SK-N-SH (cell line): ENCODE measurements at regions not wholly inside any gene's neighbourhood (a gene's known extent, or its start where the extent isn't known, plus 50 kb on each side); places are given as distances from the start of the nearest gene placed in this dataset.

ENCODE experiments used
- CTCF ChIA-PET: fragments of 300-600, 350-600 bp; formaldehyde crosslinking; extraction: SDS; loops from one replicate; lab custom pipeline; 2021; lab: Yijun Ruan, JAX
- POLR2A ChIA-PET: fragments of 350-600 bp; sonication (Branson Sonifier 250); formaldehyde crosslinking; extraction: SDS; loops from one replicate; lab custom pipeline; 2020; ENCODE audit warnings: antibody characterized with exemption, inconsistent platforms; lab: Yijun Ruan, JAX
- DNase-seq: peaks from one replicate; pipeline ENCODE4 v3.0.0; 2012
- H2AFZ ChIP-seq: fragments of 200-600 bp; sonication (generic); 2 replicates; pipeline ENCODE4 v1.8.1; 2016; ENCODE audit warnings: antibody characterized with exemption, mild to moderate bottlenecking, low read depth
- H3F3A ChIP-seq: fragments of 200-600 bp; sonication (generic); replicated peaks from 2 replicates; pipeline ENCODE3; 2016; ENCODE audit warnings: antibody characterized with exemption, mild to moderate bottlenecking; ENCODE audit not compliant: insufficient read depth
- H3K27ac ChIP-seq, 2 experiments: fragments of 200-500 bp in 1 of 2; fragments of 200-600 bp in 1 of 2; sonication (Bioruptor generic) in 1 of 2; sonication (generic), shearing (Covaris generic) in 1 of 2; 2 replicates each; pipeline versions ENCODE4 v1.5.1 to v1.6.1; 2014 to 2016; ENCODE audit warnings: low read depth in 2 of 2, inconsistent platforms in 1 of 2, low read length in 1 of 2, mild to moderate bottlenecking in 1 of 2, mixed read lengths in 1 of 2
- H3K27me3 ChIP-seq: fragments of 200-600 bp; sonication (generic), shearing (Covaris generic); 2 replicates; pipeline ENCODE4 v1.6.1; 2016; ENCODE audit warnings: mixed run types; ENCODE audit not compliant: insufficient read depth
- H3K36me3 ChIP-seq, 2 experiments: fragments of 200-500 bp in 1 of 2; fragments of 200-600 bp in 1 of 2; sonication (Bioruptor generic) in 1 of 2; sonication (generic) in 1 of 2; replicated peaks in 1 of 2; 2 replicates each; pipeline versions ENCODE3 to v1.5.1; 2014 to 2016; ENCODE audit warnings: low read length in 1 of 2, mild to moderate bottlenecking in 1 of 2; ENCODE audit not compliant: insufficient read depth in 2 of 2, control insufficient read depth in 1 of 2
- H3K4me1 ChIP-seq, 2 experiments: fragments of 200-500 bp in 1 of 2; fragments of 200-600 bp in 1 of 2; sonication (Bioruptor generic) in 1 of 2; sonication (generic), shearing (Covaris generic) in 1 of 2; 2 replicates each; pipeline versions ENCODE4 v1.5.1 to v1.6.1; 2014 to 2016; ENCODE audit warnings: low read depth in 1 of 2, low read length in 1 of 2, mixed run types in 1 of 2; ENCODE audit not compliant: insufficient read depth in 2 of 2, control insufficient read depth in 1 of 2
- H3K4me2 ChIP-seq: fragments of 200-600 bp; sonication (generic), shearing (Covaris generic); 2 replicates; pipeline ENCODE4 v1.6.1; 2017; ENCODE audit warnings: mixed run types
- H3K4me3 ChIP-seq, 2 experiments: fragments of 200-500 bp in 1 of 2; fragments of 200-600 bp in 1 of 2; sonication (Bioruptor generic) in 1 of 2; sonication (generic), shearing (Covaris generic) in 1 of 2; 2 replicates each; pipeline versions ENCODE4 v1.5.1 to v1.8.1; 2014 to 2016; ENCODE audit warnings: low read depth in 2 of 2, inconsistent platforms in 1 of 2, low read length in 1 of 2, mild to moderate bottlenecking in 1 of 2, mixed read lengths in 1 of 2, moderate library complexity in 1 of 2
- H3K79me2 ChIP-seq: fragments of 200-600 bp; sonication (generic); 2 replicates; pipeline ENCODE4 v1.8.1; 2017; ENCODE audit warnings: mild to moderate bottlenecking; ENCODE audit not compliant: insufficient read depth
- H3K9ac ChIP-seq: fragments of 200-600 bp; sonication (generic); 2 replicates; pipeline ENCODE4 v1.6.1; 2017; ENCODE audit warnings: mixed run types
- H3K9me2 ChIP-seq: fragments of 200-600 bp; sonication (generic); 2 replicates; pipeline ENCODE4 v1.6.1; 2017; ENCODE audit warnings: mixed run types
- H3K9me3 ChIP-seq: fragments of 200-600 bp; sonication (generic); 2 replicates; pipeline ENCODE4 v1.6.1; 2017; ENCODE audit warnings: mixed run types, mild to moderate bottlenecking, moderate library complexity
- H4K20me1 ChIP-seq: fragments of 200-600 bp; sonication (generic); 2 replicates; pipeline ENCODE4 v1.6.1; 2017; ENCODE audit warnings: mild to moderate bottlenecking, mixed run types; ENCODE audit not compliant: insufficient read depth
- CHD2 ChIP-seq: fragments of 150-350 bp; IDR thresholded peaks from 2 replicates; pipeline ENCODE4 v1.6.1; 2018; ENCODE audit warnings: low read length; ENCODE audit not compliant: partially characterized antibody
- CTCF ChIP-seq: fragments of 200-600 bp; sonication (generic); IDR thresholded peaks from 2 replicates; pipeline ENCODE4 v1.6.1; 2017; ENCODE audit warnings: antibody characterized with exemption, mild to moderate bottlenecking, moderate library complexity
- ELF1 ChIP-seq: IDR thresholded peaks from 2 replicates; pipeline ENCODE4 v1.4.0; 2012
- EZH2phosphoT487 ChIP-seq: fragments of 200-600 bp; sonication (generic); IDR thresholded peaks from 2 replicates; pipeline ENCODE4 v1.6.1; 2017; ENCODE audit warnings: low read depth, mixed run types, mild to moderate bottlenecking, antibody characterized with exemption, moderate library complexity, borderline replicate concordance
- FOXM1 ChIP-seq: IDR thresholded peaks from 2 replicates; pipeline ENCODE4 v1.4.0; 2012; ENCODE audit warnings: low read depth, mild to moderate bottlenecking
- GABPA ChIP-seq: IDR thresholded peaks from 2 replicates; pipeline ENCODE4 v1.4.0; 2012; ENCODE audit warnings: low read depth, mild to moderate bottlenecking
- GATA2 ChIP-seq: sonication (generic); formaldehyde crosslinking; IDR thresholded peaks from 2 replicates; pipeline ENCODE4 v1.5.0; 2020; ENCODE audit warnings: mild to moderate bottlenecking, missing genetic modification reagents
- JUND ChIP-seq: IDR thresholded peaks from 2 replicates; pipeline ENCODE4 v1.4.0; 2012
- NRF1 ChIP-seq: IDR thresholded peaks from 2 replicates; pipeline ENCODE4 v1.6.1; 2012; ENCODE audit warnings: low read depth, mild to moderate bottlenecking, low read length
- RAD21 ChIP-seq: IDR thresholded peaks from 2 replicates; pipeline ENCODE4 v1.6.1; 2012; ENCODE audit warnings: mild to moderate bottlenecking, low read length
- RCOR1 ChIP-seq: fragments of 150-350 bp; IDR thresholded peaks from 2 replicates; pipeline ENCODE4 v1.6.1; 2017; ENCODE audit warnings: antibody characterized with exemption, low read length
- REST ChIP-seq: IDR thresholded peaks from 2 replicates; pipeline ENCODE4 v1.6.1; 2012; ENCODE audit warnings: mild to moderate bottlenecking, low read depth, low read length, moderate library complexity
- RFX5 ChIP-seq: IDR thresholded peaks from 2 replicates; pipeline ENCODE4 v1.6.1; 2012; ENCODE audit warnings: mild to moderate bottlenecking, improper control_type of control experiment, low read length
- RXRA ChIP-seq: IDR thresholded peaks from 2 replicates; pipeline ENCODE4 v1.4.0; 2012; ENCODE audit warnings: low read depth, mild to moderate bottlenecking, borderline replicate concordance
- TAF1 ChIP-seq: IDR thresholded peaks from 2 replicates; pipeline ENCODE4 v1.6.1; 2012; ENCODE audit warnings: low read depth, mild to moderate bottlenecking, low read length, moderate library complexity, borderline replicate concordance
- TCF12 ChIP-seq: IDR thresholded peaks from 2 replicates; pipeline ENCODE4 v1.4.0; 2012
- TEAD4 ChIP-seq: IDR thresholded peaks from 2 replicates; pipeline ENCODE4 v1.4.0; 2012; ENCODE audit warnings: mild to moderate bottlenecking, borderline replicate concordance; ENCODE audit not compliant: insufficient read depth
- USF1 ChIP-seq: IDR thresholded peaks from 2 replicates; pipeline ENCODE4 v1.4.0; 2012; ENCODE audit warnings: low read depth, borderline replicate concordance
- USF2 ChIP-seq: fragments of 150-350 bp; IDR thresholded peaks from 2 replicates; pipeline ENCODE4 v1.6.1; 2017; ENCODE audit warnings: antibody characterized with exemption, low read length, low read depth, borderline replicate concordance
- ZBTB33 ChIP-seq: IDR thresholded peaks from 2 replicates; pipeline ENCODE4 v1.4.0; 2012; ENCODE audit warnings: low read depth, borderline replicate concordance
- WGBS: methylation state at CpG from one replicate; pipeline ENCODE4 v1.1.6; 2017; ENCODE audit warnings: low lambda C conversion rate; 5-methylcytosine and 5-hydroxymethylcytosine counted together

GRCh38 chr16:66069587-66069986, 296.9 kb upstream of the CDH5 start:
- TF ChIP-seq RXRA (no peak), GATA2 (CRISPR knock-in tag) (no peak), CHD2 (no peak), GABPA (no peak), TEAD4 (no peak), USF1 (no peak), REST (no peak), RCOR1 (no peak), RFX5 (no peak), TAF1 (no peak), TCF12 (no peak), EZH2phosphoT487 (no peak), ZBTB33 (no peak), NRF1 (no peak), CTCF (no peak), ELF1 (no peak), USF2 (no peak), FOXM1 (no peak), JUND (no peak), RAD21 (no peak)
- Histone ChIP-seq H3K4me2 (no peak overlapping the region), H3K36me3 (no peaks in the 10 kb centered on the region), H3K4me1 (peaks cover 0 to 7% of the 10 kb centered on the region in 2 experiments; a peak in 2 of 4 replicates), H3F3A (no peaks in the 10 kb centered on the region), H3K9ac (no peak overlapping the region), H2AFZ (no peak overlapping the region), H3K9me3 (no peaks in the 10 kb centered on the region), H3K27me3 (no peaks in the 10 kb centered on the region), H3K9me2 (no peaks in the 10 kb centered on the region), H3K79me2 (no peaks in the 10 kb centered on the region), H3K4me3 (no peak overlapping the region), H3K27ac (no peak overlapping the region), H4K20me1 (no peaks in the 10 kb centered on the region)
- POLR2A ChIA-PET: no interaction called here
- CTCF ChIA-PET: no interaction called here
- 53% methylated on average over 3 of the region's 3 CpGs for WGBS
- DNase-seq: no peak
